GM18907 (cell line): ENCODE measurements at regions not wholly inside any gene's neighbourhood (a gene's known extent, or its start where the extent isn't known, plus 50 kb on each side); places are given as distances from the start of the nearest gene placed in this dataset.

Source experiments
- ATAC-seq: cut with Tn5 transposase; IDR thresholded peaks from one replicate; pipeline ENCODE4 v1.9.1; 2021; ENCODE audit warnings: mild to moderate bottlenecking, moderate library complexity; ENCODE audit not compliant: unreplicated experiment

GRCh38 chr6:142676027-142676443, 268.9 kb downstream of the HIVEP2 start:
- no peak for ATAC-seq

- ATAC-seq = no peak
These were observed 268.3 kb downstream of the HIVEP2 start for GRCh38 chr6:142676647-142677192.

GRCh38 chr6:142679907-142680700, 264.9 kb downstream of the HIVEP2 start:
- no peak for ATAC-seq

GRCh38 chr6:142681099-142681498, 263.9 kb downstream of the HIVEP2 start:
- ATAC-seq = no peak

- no peak for ATAC-seq
These were observed 262.0 kb downstream of the HIVEP2 start for GRCh38 chr6:142682985-142683384.

GRCh38 chr6:142683714-142684141, 261.2 kb downstream of the HIVEP2 start:
- ATAC-seq = no peak

GRCh38 chr6:142684371-142684770, 260.6 kb downstream of the HIVEP2 start:
- ATAC-seq = no peak

GRCh38 chr6:142685852-142686506, 259.0 kb downstream of the HIVEP2 start:
- ATAC-seq = no peak

- ATAC-seq = no peak
These were observed 258.5 kb downstream of the HIVEP2 start for GRCh38 chr6:142686507-142686887.

GRCh38 chr6:142692942-142693341, 252.0 kb downstream of the HIVEP2 start:
- ATAC-seq = peak; percentile 72

GRCh38 chr6:142693441-142693840, 251.5 kb downstream of the HIVEP2 start:
- no peak for ATAC-seq

GRCh38 chr6:142694054-142694453, 250.9 kb downstream of the HIVEP2 start:
- no peak for ATAC-seq

GRCh38 chr6:142695016-142695415, 250.0 kb downstream of the HIVEP2 start:
- no peak for ATAC-seq

- no peak for ATAC-seq
These were observed 248.6 kb downstream of the HIVEP2 start for GRCh38 chr6:142696123-142697000.

GRCh38 chr6:142697001-142697335, 248.0 kb downstream of the HIVEP2 start:
- no peak for ATAC-seq

GRCh38 chr6:142697922-142698321, 247.1 kb downstream of the HIVEP2 start:
- no peak for ATAC-seq

- no peak for ATAC-seq
These were observed 246.2 kb downstream of the HIVEP2 start for GRCh38 chr6:142698751-142699150.

GRCh38 chr6:142699391-142699790, 245.6 kb downstream of the HIVEP2 start:
- ATAC-seq = no peak

GRCh38 chr6:142700032-142700431, 244.9 kb downstream of the HIVEP2 start:
- ATAC-seq = peak; percentile 45

GRCh38 chr6:142700671-142701312, 244.2 kb downstream of the HIVEP2 start:
- ATAC-seq = no peak
